Cerebellar cortex (tissue), 1 donor: ENCODE measurements at regions not wholly inside any gene's neighbourhood (a gene's known extent, or its start where the extent isn't known, plus 50 kb on each side); places are given as distances from the start of the nearest gene placed in this dataset.
"Not testable (repeated sequence)": the region's sequence is repeated elsewhere in the genome, so short reads cannot be mapped to it uniquely, and the experiment has no call there.

Experiments used
- DNase-seq: peaks from one replicate; pipeline ENCODE4 v3.0.0-alpha.2; 2015; ENCODE audit warnings: low spot score

- no peak for DNase-seq
These were observed 146.2 kb upstream of the BCOR start for GRCh38 chrX:40243755-40244515.

GRCh38 chrX:40240844-40241243 is 143.1 kb upstream of the BCOR start:
- DNase-seq: no peak

GRCh38 chrX:40237731-40238178 is 140.0 kb upstream of the BCOR start:
- DNase-seq: no peak

GRCh38 chrX:40230646-40231045 is 132.9 kb upstream of the BCOR start:
- DNase-seq: no peak

GRCh38 chrX:40227125-40227524 is 129.4 kb upstream of the BCOR start:
- no peak for DNase-seq

GRCh38 chrX:40224658-40225057 is 126.9 kb upstream of the BCOR start:
- no peak for DNase-seq

GRCh38 chrX:40222612-40223011 is 124.9 kb upstream of the BCOR start:
- not testable (repeated sequence) for DNase-seq

GRCh38 chrX:40213092-40213491 is 115.3 kb upstream of the BCOR start:
- no peak for DNase-seq

GRCh38 chrX:40209951-40210617 is 112.3 kb upstream of the BCOR start:
- no peak for DNase-seq

GRCh38 chrX:40207626-40208025 is 109.9 kb upstream of the BCOR start:
- no peak for DNase-seq

GRCh38 chrX:40205471-40205870 is 107.7 kb upstream of the BCOR start:
- no peak for DNase-seq

- no peak for DNase-seq
These were observed 104.7 kb upstream of the BCOR start for GRCh38 chrX:40202456-40202855.

GRCh38 chrX:40201329-40201885 is 103.6 kb upstream of the BCOR start:
- no peak for DNase-seq

- no peak for DNase-seq
These were observed 101.9 kb upstream of the BCOR start for GRCh38 chrX:40199704-40200103.

- no peak for DNase-seq
These were observed 99.3 kb upstream of the BCOR start for GRCh38 chrX:40197071-40197470.

GRCh38 chrX:40195368-40195767 is 97.6 kb upstream of the BCOR start:
- no peak for DNase-seq

- no peak for DNase-seq
These were observed 94.4 kb upstream of the BCOR start for GRCh38 chrX:40192196-40192595.

- no peak for DNase-seq
These were observed 91.9 kb upstream of the BCOR start for GRCh38 chrX:40189637-40190036.

- DNase-seq: no peak
These were observed 91.0 kb upstream of the BCOR start for GRCh38 chrX:40188573-40189417.

- no peak for DNase-seq
These were observed 87.2 kb upstream of the BCOR start for GRCh38 chrX:40184968-40185367.

GRCh38 chrX:40182615-40183014 is 84.9 kb upstream of the BCOR start:
- DNase-seq: no peak

- no peak for DNase-seq
These were observed 84.3 kb upstream of the BCOR start for GRCh38 chrX:40182095-40182494.
